Gastroesophageal sphincter (tissue), 4 donors: ENCODE measurements at regions not wholly inside any gene's neighbourhood (a gene's known extent, or its start where the extent isn't known, plus 50 kb on each side); places are given as distances from the start of the nearest gene placed in this dataset.

Source experiments
- ATAC-seq: fragments of 150-250 bp; one replicate; pipeline ENCODE4 v1.9.1; 2016; ENCODE audit warnings: mild to moderate bottlenecking, moderate library complexity
- H3K27ac ChIP-seq, 4 donors: fragments of 200-600 bp; sonication (generic) in 3 of 4; 1 replicate in 3 of 4; 2 replicates in 1 of 4; pipeline ENCODE4 v1.5.1; 2016 to 2019
- H3K27me3 ChIP-seq: fragments of 200-600 bp; sonication (generic); one replicate; pipeline ENCODE4 v1.5.1; 2019
- H3K36me3 ChIP-seq, 2 donors: fragments of 200-600 bp; sonication (generic); one replicate each; pipeline ENCODE4 v1.5.1; 2019; ENCODE audit warnings: control low read depth in 1 of 2
- H3K4me1 ChIP-seq, 3 donors: fragments of 200-600 bp; sonication (generic); 1 replicate in 2 of 3; 2 replicates in 1 of 3; pipeline ENCODE4 v1.5.1; 2016 to 2019; ENCODE audit warnings: control low read depth in 2 of 3
- H3K4me3 ChIP-seq, 2 donors: fragments of 200-600 bp; sonication (generic); one replicate each; pipeline ENCODE4 v1.5.1; 2019; ENCODE audit warnings: mild to moderate bottlenecking in 1 of 2, moderate library complexity in 1 of 2
- H3K9me3 ChIP-seq, 3 donors: fragments of 200-600 bp; sonication (generic); one replicate each; pipeline ENCODE4 v1.5.1; 2017 to 2019; ENCODE audit warnings: control low read depth in 2 of 3
- CTCF ChIP-seq, 4 experiments: fragments of 200-600 bp in 2 of 4; fragments of 450-650 bp in 2 of 4; sonication (generic) in 1 of 4; IDR thresholded peaks; one replicate each; pipeline ENCODE4 v1.5.1; 2017 to 2019; ENCODE audit warnings: antibody characterized with exemption in 4 of 4, mild to moderate bottlenecking in 2 of 4, moderate library complexity in 2 of 4
- EP300 ChIP-seq: sonication (generic); formaldehyde crosslinking; IDR thresholded peaks from one replicate; pipeline ENCODE4 v1.6.1; 2017; ENCODE audit warnings: antibody characterized with exemption, mild to moderate bottlenecking
- POLR2A ChIP-seq, 2 donors: fragments of 450-650 bp; IDR thresholded peaks; one replicate each; pipeline ENCODE4 v1.6.1; 2017; ENCODE audit warnings: antibody characterized with exemption in 2 of 2, mild to moderate bottlenecking in 2 of 2, moderate library complexity in 1 of 2
- POLR2AphosphoS5 ChIP-seq: sonication (generic); formaldehyde crosslinking; IDR thresholded peaks from one replicate; pipeline ENCODE4 v1.6.1; 2017; ENCODE audit warnings: antibody characterized with exemption
- WGBS, 2 donors: methylation state at CpG; one replicate each; pipeline ENCODE4 v1.1.5; 2018; ENCODE audit warnings: low coverage in 1 of 2; 5-methylcytosine and 5-hydroxymethylcytosine counted together

DNA sequence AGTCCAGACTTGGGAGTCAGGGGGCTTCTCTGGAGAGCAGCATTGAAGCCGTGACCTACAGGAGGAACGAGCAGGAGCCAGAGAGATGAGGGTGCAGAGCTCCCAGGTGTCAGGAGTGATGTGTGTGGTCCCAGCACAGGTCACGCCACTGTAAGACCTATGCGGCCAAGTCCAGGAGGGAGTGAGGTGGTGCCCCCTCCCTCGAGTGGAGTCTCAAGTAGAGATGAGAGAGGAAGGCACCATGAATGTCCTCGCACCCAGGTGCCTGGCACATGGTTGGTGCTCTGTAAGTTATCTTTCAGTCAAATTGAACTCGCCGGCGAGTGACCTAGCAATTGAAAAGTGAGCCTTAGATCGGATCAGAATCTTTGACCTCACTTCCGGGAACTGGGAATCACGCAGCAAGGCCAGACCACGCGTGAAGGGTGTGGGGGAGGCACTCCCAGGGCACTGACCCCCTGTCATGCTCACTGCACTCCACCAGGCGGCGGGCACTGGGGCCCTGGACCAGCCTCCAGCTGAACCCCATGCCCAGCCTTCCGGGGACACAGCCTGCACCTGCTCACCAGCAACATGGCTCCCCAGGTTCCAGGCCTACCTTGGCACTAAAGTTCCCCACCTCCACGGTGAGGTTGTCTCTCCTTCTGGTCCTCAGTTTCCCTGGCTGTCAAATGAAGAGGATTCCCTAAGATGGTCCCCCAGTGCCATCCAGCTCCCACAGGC, 127.4 kb downstream of the HMX1 start:
- TF ChIP-seq POLR2AphosphoS5, result no peak
- no peak for TF ChIP-seq POLR2A (IDR thresholded peaks at IDR 0.05)
- no peak for TF ChIP-seq CTCF (IDR thresholded peaks at IDR 0.05)
- TF ChIP-seq EP300, result no peak

GRCh38 chr4:8742546-8742945, 129.1 kb downstream of the HMX1 start:
- Histone ChIP-seq H3K4me1 (no peaks in the 10 kb centered on the region), H3K9me3 (no peaks in the 10 kb centered on the region), H3K4me3 (no peak overlapping the region), H3K36me3 (no peaks in the 10 kb centered on the region), H3K27me3 (peaks cover 58% of the 10 kb centered on the region), H3K27ac (no peak overlapping the region)
- 40% methylated on average over 1 of the region's 2 CpGs; no CpG with 5 or more reads in 1 of the 2 donors for WGBS, 2 donors
- TF ChIP-seq EP300, result no peak
- ATAC-seq, result no peak

More for the DNA sequence above, 127.4 kb downstream of the HMX1 start:
- no peak overlapping the region for H3K4me3 ChIP-seq
- no peak overlapping the region for H3K27ac ChIP-seq
- no peak for ATAC-seq
- no peaks in the 10 kb centered on the region for H3K9me3 ChIP-seq
- 71 to 88% methylated on average over 6 to 10 of the region's 18 CpGs for WGBS, 2 donors
- H3K4me1 ChIP-seq, result no peaks in the 10 kb centered on the region
- H3K27me3 ChIP-seq, result peaks cover 75% of the 10 kb centered on the region
- no peaks in the 10 kb centered on the region for H3K36me3 ChIP-seq

- no peak for ATAC-seq
- Histone ChIP-seq H3K4me1 (no peaks in the 10 kb centered on the region), H3K36me3 (no peaks in the 10 kb centered on the region), H3K4me3 (no peak overlapping the region), H3K27ac (no peak overlapping the region), H3K9me3 (no peaks in the 10 kb centered on the region), H3K27me3 (peaks cover 54% of the 10 kb centered on the region)
- WGBS, 2 donors, result 68 to 78% methylated on average over 4 to 7 of the region's 12 CpGs
- TF ChIP-seq POLR2A (IDR thresholded peaks at IDR 0.05) (no peak), CTCF (IDR thresholded peaks at IDR 0.05) (no peak), POLR2AphosphoS5 (no peak), EP300 (no peak)
Measured at GRCh38 chr4:8741513-8742226, 130.0 kb downstream of the HMX1 start.

DNA sequence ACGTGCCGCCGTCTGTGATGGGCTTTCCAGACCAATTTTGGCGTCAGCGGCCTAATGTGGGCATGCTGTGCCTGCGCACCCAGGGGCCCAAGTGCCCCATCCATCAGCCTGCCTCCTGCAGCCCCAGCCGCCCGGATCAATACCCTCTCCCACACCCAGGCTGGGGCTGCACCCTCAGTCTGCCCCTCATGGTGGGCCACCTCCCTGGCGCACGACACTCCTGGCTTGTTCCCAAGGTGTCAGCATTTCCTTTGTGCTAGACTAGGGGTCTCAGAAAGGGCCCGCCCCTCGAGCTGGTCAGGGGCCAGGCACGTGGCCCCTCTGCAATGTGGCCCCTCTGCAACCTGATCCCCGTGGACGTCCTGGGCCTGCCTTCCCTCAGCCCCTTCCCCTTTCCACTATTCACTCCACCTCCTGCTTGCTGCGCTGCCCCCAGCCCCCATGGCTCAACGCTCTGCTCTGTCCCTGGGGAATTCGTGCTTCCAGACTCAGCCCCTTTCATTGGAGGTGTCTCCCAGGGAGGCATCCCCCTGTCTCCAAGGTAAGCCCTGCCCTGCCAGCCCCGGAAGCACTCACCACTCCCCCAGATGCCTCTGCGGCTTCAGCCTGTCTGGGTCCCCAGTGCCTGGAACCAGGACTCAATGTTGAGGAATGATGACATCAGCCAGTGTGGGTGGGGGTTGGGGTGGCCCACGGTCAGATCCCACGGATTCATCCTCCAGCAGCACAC, 130.8 kb downstream of the HMX1 start:
- H3K4me1 ChIP-seq, result no peaks in the 10 kb centered on the region
- TF ChIP-seq POLR2AphosphoS5, result no peak
- TF ChIP-seq CTCF (IDR thresholded peaks at IDR 0.05), result no peak
- TF ChIP-seq EP300, result no peak
- no peak for TF ChIP-seq POLR2A (IDR thresholded peaks at IDR 0.05)
- H3K4me3 ChIP-seq, result no peak overlapping the region
- no peaks in the 10 kb centered on the region for H3K9me3 ChIP-seq
- no peak for ATAC-seq
- H3K27me3 ChIP-seq, result peaks cover 51% of the 10 kb centered on the region
- no peaks in the 10 kb centered on the region for H3K36me3 ChIP-seq
- H3K27ac ChIP-seq, result no peak overlapping the region
- 68% methylated on average over 16 of the region's 22 CpGs; no CpG with 5 or more reads in 1 of the 2 donors for WGBS, 2 donors

- no peak overlapping the region for H3K4me3 ChIP-seq
- no peak for TF ChIP-seq POLR2A (IDR thresholded peaks at IDR 0.05)
- no peak for TF ChIP-seq EP300
- no peak for TF ChIP-seq CTCF (IDR thresholded peaks at IDR 0.05)
- no peak for TF ChIP-seq POLR2AphosphoS5
- peaks cover 43% of the 10 kb centered on the region for H3K27me3 ChIP-seq
- ATAC-seq, result no peak
- H3K4me1 ChIP-seq, result no peaks in the 10 kb centered on the region
- no peaks in the 10 kb centered on the region for H3K36me3 ChIP-seq
- no peak overlapping the region for H3K27ac ChIP-seq
- H3K9me3 ChIP-seq, result no peaks in the 10 kb centered on the region
- WGBS, 2 donors, result 55 to 60% methylated on average over 4 to 11 of the region's 23 CpGs
Measured at GRCh38 chr4:8739820-8740665, 131.6 kb downstream of the HMX1 start.
